Right lobe of liver (tissue), 6 donors: ENCODE measurements at regions not wholly inside any gene's neighbourhood (a gene's known extent, or its start where the extent isn't known, plus 50 kb on each side); places are given as distances from the start of the nearest gene placed in this dataset.

Source experiments
- ATAC-seq, 4 donors: fragments of 200-7000 bp; cut with Tn5 transposase; one replicate each; pipeline ENCODE4 v1.9.1; 2020; ENCODE audit warnings: mild to moderate bottlenecking in 4 of 4, moderate library complexity in 4 of 4
- DNase-seq, 3 donors: peaks; one replicate each; pipeline ENCODE4 v3.0.0-alpha.2; 2020
- H3K27ac ChIP-seq, 3 donors: fragments of 200-600 bp; one replicate each; pipeline ENCODE4 v1.8.0; 2022
- H3K27me3 ChIP-seq, 2 donors: fragments of 200-600 bp; one replicate each; pipeline ENCODE4 v1.8.0; 2022
- H3K36me3 ChIP-seq, 4 donors: fragments of 200-600 bp; sonication (generic) in 1 of 4; one replicate each; pipeline versions ENCODE4 v1.5.1 to v1.8.0; 2017 to 2022; ENCODE audit warnings: control low read depth in 1 of 4
- H3K4me1 ChIP-seq, 4 donors: fragments of 200-600 bp; sonication (generic) in 1 of 4; one replicate each; pipeline versions ENCODE4 v1.5.1 to v1.8.0; 2017 to 2022; ENCODE audit warnings: control low read depth in 1 of 4
- H3K4me3 ChIP-seq, 3 donors: fragments of 200-600 bp; one replicate each; pipeline ENCODE4 v1.8.0; 2022
- H3K9me3 ChIP-seq, 4 donors: fragments of 200-600 bp; sonication (generic) in 1 of 4; one replicate each; pipeline versions ENCODE4 v1.5.1 to v1.8.0; 2017 to 2022; ENCODE audit warnings: control low read depth in 1 of 4
- CTCF ChIP-seq, 4 donors: fragments of 200-600 bp in 3 of 4; fragments of 450-650 bp in 1 of 4; IDR thresholded peaks; one replicate each; pipeline versions ENCODE4 v1.5.1 to v1.8.0; 2016 to 2022; ENCODE audit warnings: antibody characterized with exemption in 4 of 4, mild to moderate bottlenecking in 2 of 4
- POLR2A ChIP-seq: fragments of 450-650 bp; IDR thresholded peaks from one replicate; pipeline ENCODE4 v1.6.1; 2017; ENCODE audit warnings: antibody characterized with exemption, mild to moderate bottlenecking
- WGBS: methylation state at CpG from one replicate; pipeline ENCODE4 v1.1.6; 2018; ENCODE audit warnings: low coverage, low lambda C conversion rate; ENCODE audit not compliant: insufficient coverage; ENCODE audit errors: missing lambda C conversion rate; 5-methylcytosine and 5-hydroxymethylcytosine counted together
- intact Hi-C, 2 donors: fragments of 100-400 bp; cut with DNase I; formaldehyde crosslinking; loops; one replicate each; pipeline versions ENCODE4 v1.11.2 to v1.14.1; 2022
- donor health status: DM: no; HTN: yes; CAD: no.
- donor health status: DM: no; HTN: no; CAD: no.
- donor health status: DM: no; HTN: no; CAD: no.
- donor health status: DM: no; HTN: yes; CAD: no.
- donor health status: DM: no; HTN: yes; CAD: no.

- ATAC-seq, result no peak
- Histone ChIP-seq H3K9me3 (no peaks in the 10 kb centered on the region), H3K4me1 (no peaks in the 10 kb centered on the region), H3K36me3 (no peaks in the 10 kb centered on the region), H3K4me3 (no peak overlapping the region), H3K27me3 (no peaks in the 10 kb centered on the region), H3K27ac (no peak overlapping the region)
- 90% methylated on average over 2 of the region's 11 CpGs for WGBS
- intact Hi-C loops, result no loop called here
- no peak for DNase-seq
- TF ChIP-seq POLR2A (no peak), CTCF (IDR thresholded peaks at IDR 0.05) (no peak)
Observed at GRCh38 chr2:120923426-120923825, 187.8 kb downstream of the GLI2 start.

- Histone ChIP-seq H3K9me3 (no peaks in the 10 kb centered on the region), H3K4me1 (no peaks in the 10 kb centered on the region), H3K27me3 (no peaks in the 10 kb centered on the region), H3K27ac (no peak overlapping the region), H3K4me3 (no peak overlapping the region), H3K36me3 (no peaks in the 10 kb centered on the region)
- ATAC-seq (no peak), DNase-seq (no peak)
- WGBS, result 86% methylated on average over 2 of the region's 5 CpGs
- no peak for TF ChIP-seq CTCF (IDR thresholded peaks at IDR 0.05)
- no peak for TF ChIP-seq POLR2A
- intact Hi-C loops, result no loop called here
Observed at GRCh38 chr2:120924924-120925323, 189.3 kb downstream of the GLI2 start.

GRCh38 chr2:120926463-120927264 lies 191.0 kb downstream of the GLI2 start:
- WGBS, result 63% methylated on average over 4 of the region's 28 CpGs
- no peaks in the 10 kb centered on the region for H3K36me3 ChIP-seq
- H3K27me3 ChIP-seq, result no peaks in the 10 kb centered on the region
- no peaks in the 10 kb centered on the region for H3K9me3 ChIP-seq
- intact Hi-C loops, result no loop called here
- no peaks in the 10 kb centered on the region for H3K4me1 ChIP-seq
- no peak overlapping the region for H3K27ac ChIP-seq
- no peak overlapping the region for H3K4me3 ChIP-seq
- ATAC-seq (no peak), DNase-seq (no peak)
- no peak for TF ChIP-seq CTCF (IDR thresholded peaks at IDR 0.05)
- TF ChIP-seq POLR2A, result no peak

- Histone ChIP-seq H3K36me3 (no peaks in the 10 kb centered on the region), H3K4me3 (no peak overlapping the region), H3K4me1 (no peaks in the 10 kb centered on the region), H3K27me3 (no peaks in the 10 kb centered on the region), H3K9me3 (no peaks in the 10 kb centered on the region), H3K27ac (no peak overlapping the region)
- intact Hi-C loops, result no loop called here
- DNase-seq (no peak), ATAC-seq (no peak)
- TF ChIP-seq POLR2A, result no peak
- TF ChIP-seq CTCF (IDR thresholded peaks at IDR 0.05), result no peak
- WGBS, result 89% methylated on average over 6 of the region's 11 CpGs
Observed at GRCh38 chr2:120927265-120927628, 191.6 kb downstream of the GLI2 start.
